H9 (cell line): ENCODE measurements at regions not wholly inside any gene's neighbourhood (a gene's known extent, or its start where the extent isn't known, plus 50 kb on each side); places are given as distances from the start of the nearest gene placed in this dataset.

ENCODE experiments used
- DNase-seq: peaks from one replicate; pipeline ENCODE4 v3.0.0-alpha.2; 2017
- H2AFZ ChIP-seq: one replicate; pipeline ENCODE4 v1.6.1; 2013; ENCODE audit warnings: mild to moderate bottlenecking, low read length, control low read depth, moderate library complexity
- H2AK5ac ChIP-seq: 2 replicates; pipeline ENCODE4 v1.6.1; 2013; ENCODE audit warnings: low read length, control low read depth, mixed read lengths; ENCODE audit not compliant: insufficient read length
- H2BK120ac ChIP-seq: one replicate; pipeline ENCODE4 v1.6.1; 2013; ENCODE audit warnings: low read depth, mild to moderate bottlenecking, low read length, control low read depth, inconsistent platforms; ENCODE audit not compliant: poor library complexity, severe bottlenecking
- H2BK12ac ChIP-seq: 2 replicates; pipeline ENCODE4 v1.6.1; 2013; ENCODE audit warnings: low read length, control low read depth, mixed read lengths, low read depth; ENCODE audit not compliant: insufficient read length
- H2BK15ac ChIP-seq: 2 replicates; pipeline ENCODE4 v1.6.1; 2013; ENCODE audit warnings: low read depth, low read length, control low read depth
- H2BK20ac ChIP-seq: one replicate; pipeline ENCODE4 v1.6.1; 2013; ENCODE audit warnings: low read depth, mild to moderate bottlenecking, low read length, control low read depth, inconsistent platforms; ENCODE audit not compliant: poor library complexity, severe bottlenecking
- H2BK5ac ChIP-seq: 2 replicates; pipeline ENCODE4 v1.6.1; 2013; ENCODE audit warnings: low read length, control low read depth, mixed read lengths; ENCODE audit not compliant: insufficient read length
- H3K14ac ChIP-seq: 2 replicates; pipeline ENCODE4 v1.6.1; 2013; ENCODE audit warnings: low read length, control low read depth; ENCODE audit not compliant: insufficient read depth
- H3K18ac ChIP-seq: 2 replicates; pipeline ENCODE4 v1.6.1; 2013; ENCODE audit warnings: low read depth, mild to moderate bottlenecking, mixed read lengths, low read length, control low read depth; ENCODE audit not compliant: insufficient read length
- H3K23ac ChIP-seq: 2 replicates; pipeline ENCODE4 v1.6.1; 2013; ENCODE audit warnings: low read length, control low read depth, mixed read lengths, low read depth; ENCODE audit not compliant: insufficient read length
- H3K23me2 ChIP-seq: 2 replicates; pipeline ENCODE4 v1.6.1; 2013; ENCODE audit warnings: low read depth, mild to moderate bottlenecking, mixed read lengths, low read length, control low read depth; ENCODE audit not compliant: insufficient read length, poor library complexity, severe bottlenecking
- H3K27ac ChIP-seq: 2 replicates; pipeline ENCODE4 v1.5.1; 2013; ENCODE audit warnings: low read length, control low read depth, mixed read lengths, low read depth; ENCODE audit not compliant: insufficient read length
- H3K27me3 ChIP-seq: 2 replicates; pipeline ENCODE4 v1.6.1; 2013; ENCODE audit warnings: low read length, control low read depth, inconsistent platforms; ENCODE audit not compliant: insufficient read depth
- H3K4ac ChIP-seq: 2 replicates; pipeline ENCODE4 v1.6.1; 2013; ENCODE audit warnings: low read depth, mild to moderate bottlenecking, control low read depth, inconsistent platforms, low read length, moderate library complexity
- H3K4me1 ChIP-seq: 2 replicates; pipeline ENCODE4 v1.6.1; 2013; ENCODE audit warnings: low read length, control low read depth, inconsistent platforms; ENCODE audit not compliant: insufficient read depth
- H3K4me2 ChIP-seq: 2 replicates; pipeline ENCODE4 v1.6.1; 2013; ENCODE audit warnings: low read length, control low read depth, mixed read lengths; ENCODE audit not compliant: insufficient read length, insufficient read depth
- H3K56ac ChIP-seq: 2 replicates; pipeline ENCODE4 v1.6.1; 2013; ENCODE audit warnings: low read depth, mild to moderate bottlenecking, mixed read lengths, low read length, control low read depth; ENCODE audit not compliant: insufficient read length
- H3K79me1 ChIP-seq: 2 replicates; pipeline ENCODE4 v1.6.1; 2013; ENCODE audit warnings: low read depth, mild to moderate bottlenecking, moderate library complexity, low read length, control low read depth, inconsistent platforms; ENCODE audit not compliant: insufficient read depth, poor library complexity, severe bottlenecking
- H3K79me2 ChIP-seq: 2 replicates; pipeline ENCODE4 v1.6.1; 2013; ENCODE audit warnings: low read length, control low read depth, inconsistent platforms; ENCODE audit not compliant: insufficient read depth
- H3K9ac ChIP-seq: 2 replicates; pipeline ENCODE4 v1.6.1; 2013; ENCODE audit warnings: low read length, control low read depth, mixed read lengths; ENCODE audit not compliant: insufficient read length; ENCODE audit errors: extremely low read depth
- H3K9me3 ChIP-seq: one replicate; pipeline ENCODE4 v1.6.1; 2013; ENCODE audit warnings: low read depth, low read length, inconsistent platforms; ENCODE audit not compliant: control insufficient read depth
- H3T11ph ChIP-seq: one replicate; pipeline ENCODE4 v1.6.1; 2013; ENCODE audit warnings: mild to moderate bottlenecking, low read length, control low read depth, inconsistent platforms
- H4K20me1 ChIP-seq: one replicate; pipeline ENCODE4 v1.6.1; 2013; ENCODE audit not compliant: control insufficient read depth, insufficient read length, insufficient read depth
- H4K5ac ChIP-seq: 2 replicates; pipeline ENCODE4 v1.6.1; 2013; ENCODE audit warnings: low read depth, mild to moderate bottlenecking, mixed read lengths, low read length, control low read depth; ENCODE audit not compliant: insufficient read length
- H4K8ac ChIP-seq: replicated peaks from 2 replicates; pipeline ENCODE4 v1.6.1; 2013; ENCODE audit warnings: low read length, control low read depth, mixed read lengths, low read depth; ENCODE audit not compliant: insufficient read length
- H4K91ac ChIP-seq: 2 replicates; pipeline ENCODE4 v1.6.1; 2013; ENCODE audit warnings: low read depth, mild to moderate bottlenecking, moderate library complexity, mixed read lengths, low read length, control low read depth; ENCODE audit not compliant: insufficient read length
- H3K27ac Mint-ChIP-seq, 3 experiments: 2 replicates in 2 of 3; 3 replicates in 1 of 3; pipeline ENCODE4 v1.8.0; 2020 to 2021; ENCODE audit warnings: mixed read lengths in 3 of 3, mild to moderate bottlenecking in 1 of 3, moderate library complexity in 1 of 3
- H3K27me3 Mint-ChIP-seq: 2 replicates; pipeline ENCODE4 v1.8.0; 2021; ENCODE audit warnings: low read depth, mild to moderate bottlenecking, moderate library complexity, mixed read lengths
- H3K36me3 Mint-ChIP-seq, 3 experiments: 2 replicates in 2 of 3; 3 replicates in 1 of 3; pipeline ENCODE4 v1.8.0; 2020 to 2021; ENCODE audit warnings: low read depth in 3 of 3, mixed read lengths in 3 of 3; ENCODE audit not compliant: insufficient read depth in 1 of 3
- H3K4me1 Mint-ChIP-seq, 2 experiments: 2 replicates each; pipeline ENCODE4 v1.8.0; 2020; ENCODE audit warnings: mixed read lengths in 2 of 2
- H3K4me3 Mint-ChIP-seq, 2 experiments: 2 replicates in 1 of 2; 3 replicates in 1 of 2; pipeline ENCODE4 v1.8.0; 2020 to 2021; ENCODE audit warnings: mild to moderate bottlenecking in 2 of 2, mixed read lengths in 2 of 2, moderate library complexity in 1 of 2
- H3K9me3 Mint-ChIP-seq, 2 experiments: 2 replicates in 1 of 2; 3 replicates in 1 of 2; pipeline ENCODE4 v1.8.0; 2020; ENCODE audit warnings: mild to moderate bottlenecking in 2 of 2, mixed read lengths in 2 of 2, moderate library complexity in 1 of 2
- WGBS: extraction: QIAGEN DNeasy Blood & Tissue Kit; methylation state at CpG from one replicate; pipeline ENCODE4 v1.1.7; 2013; ENCODE audit warnings: missing lambda C conversion rate, low lambda C conversion rate, mixed read lengths; ENCODE audit not compliant: insufficient read length; ENCODE audit errors: extremely low coverage; 5-methylcytosine and 5-hydroxymethylcytosine counted together
- TF ChIP-seq, protein P1 (sequence below): fragments of 200-600 bp; sonication (generic); conservative IDR thresholded peaks from 3 replicates; pipeline ENCODE4 v1.8.0; 2021; ENCODE audit warnings: antibody characterized with exemption, mild to moderate bottlenecking

DNA sequence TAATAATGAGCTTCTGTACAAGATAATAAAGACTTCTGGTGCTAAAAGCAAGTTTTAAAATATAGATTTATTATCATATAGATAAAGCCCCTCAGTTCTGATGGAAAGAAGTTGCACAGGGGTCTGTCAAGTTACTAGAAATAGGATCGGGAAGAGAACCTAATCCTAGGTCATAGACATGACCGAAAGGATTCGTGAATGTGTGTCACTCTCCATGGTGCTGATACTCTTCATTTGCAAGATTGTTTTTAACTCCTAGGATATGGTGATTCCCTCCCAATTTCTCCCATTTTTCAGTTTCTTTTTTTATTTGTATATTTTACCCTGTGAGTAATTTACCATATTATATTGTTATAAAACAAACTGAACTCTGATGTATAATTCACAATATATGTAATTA, 58.9 kb upstream of the CTNNA2 start:
- Histone ChIP-seq H2BK15ac (no peak overlapping the region), H4K8ac (no peak overlapping the region), H2AFZ (no peak overlapping the region), H3K79me1 (no peaks in the 10 kb centered on the region), H3K9me3 (no peaks in the 10 kb centered on the region), H3K18ac (no peak overlapping the region), H3K27ac (no peak overlapping the region), H3K4ac (no peak overlapping the region), H3K27me3 (no peaks in the 10 kb centered on the region), H3K4me2 (no peak overlapping the region), H2BK120ac (no peak overlapping the region), H3K79me2 (no peaks in the 10 kb centered on the region), H3K14ac (no peak overlapping the region), H3K9ac (no peak overlapping the region), H4K5ac (no peak overlapping the region), H4K20me1 (no peaks in the 10 kb centered on the region), H3K56ac (no peak overlapping the region), H3K4me1 (peaks cover 4% of the 10 kb centered on the region; the same call in 1 of the 2 replicates), H3K23ac (no peak overlapping the region), H4K91ac (no peak overlapping the region), H2AK5ac (no peak overlapping the region), H2BK12ac (no peak overlapping the region), H2BK5ac (no peak overlapping the region), H3T11ph (no peak overlapping the region), H2BK20ac (no peak overlapping the region), H3K23me2 (no peaks in the 10 kb centered on the region)
- DNase-seq: no peak
- H3K27ac Mint-ChIP-seq: no peak overlapping the region
- TF ChIP-seq, protein P1, sequence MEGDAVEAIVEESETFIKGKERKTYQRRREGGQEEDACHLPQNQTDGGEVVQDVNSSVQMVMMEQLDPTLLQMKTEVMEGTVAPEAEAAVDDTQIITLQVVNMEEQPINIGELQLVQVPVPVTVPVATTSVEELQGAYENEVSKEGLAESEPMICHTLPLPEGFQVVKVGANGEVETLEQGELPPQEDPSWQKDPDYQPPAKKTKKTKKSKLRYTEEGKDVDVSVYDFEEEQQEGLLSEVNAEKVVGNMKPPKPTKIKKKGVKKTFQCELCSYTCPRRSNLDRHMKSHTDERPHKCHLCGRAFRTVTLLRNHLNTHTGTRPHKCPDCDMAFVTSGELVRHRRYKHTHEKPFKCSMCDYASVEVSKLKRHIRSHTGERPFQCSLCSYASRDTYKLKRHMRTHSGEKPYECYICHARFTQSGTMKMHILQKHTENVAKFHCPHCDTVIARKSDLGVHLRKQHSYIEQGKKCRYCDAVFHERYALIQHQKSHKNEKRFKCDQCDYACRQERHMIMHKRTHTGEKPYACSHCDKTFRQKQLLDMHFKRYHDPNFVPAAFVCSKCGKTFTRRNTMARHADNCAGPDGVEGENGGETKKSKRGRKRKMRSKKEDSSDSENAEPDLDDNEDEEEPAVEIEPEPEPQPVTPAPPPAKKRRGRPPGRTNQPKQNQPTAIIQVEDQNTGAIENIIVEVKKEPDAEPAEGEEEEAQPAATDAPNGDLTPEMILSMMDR: no peak
- no peaks in the 10 kb centered on the region for H3K36me3 Mint-ChIP-seq
- WGBS: no CpG with 5 or more reads among the region's 3 CpGs
- H3K4me1 Mint-ChIP-seq: peaks cover 19 to 20% of the 10 kb centered on the region in 2 experiments
- H3K27me3 Mint-ChIP-seq: no peaks in the 10 kb centered on the region
- H3K4me3 Mint-ChIP-seq: no peak overlapping the region
- no peaks in the 10 kb centered on the region for H3K9me3 Mint-ChIP-seq
